Activated CD4-positive, alpha-beta T cell treated with anti-CD3 and anti-CD28 coated beads, Interleukin-2, amount 10 ng/mL, durations not matched to agents 7 days and 5 days (primary cell): ENCODE measurements at regions not wholly inside any gene's neighbourhood (a gene's known extent, or its start where the extent isn't known, plus 50 kb on each side); places are given as distances from the start of the nearest gene placed in this dataset.
"Not testable (repeated sequence)": the region's sequence is repeated elsewhere in the genome, so short reads cannot be mapped to it uniquely, and the experiment has no call there.

Experiments
- CTCF ChIA-PET: fragments of 350-600 bp; sonication (Branson Sonifier 250); formaldehyde crosslinking; loops from one replicate; lab custom pipeline; 2021; ENCODE audit warnings: antibody characterized with exemption; lab: Charles Lee
- POLR2A ChIA-PET: fragments of 350-600 bp; sonication (Branson Sonifier 250); formaldehyde crosslinking; loops from one replicate; lab custom pipeline; 2021; ENCODE audit warnings: antibody characterized with exemption; lab: Charles Lee
- DNase-seq: peaks from one replicate; pipeline ENCODE4 v3.0.0-alpha.2; 2020
- H3K27ac Mint-ChIP-seq: one replicate; pipeline ENCODE4 v1.8.0; 2021; ENCODE audit warnings: mild to moderate bottlenecking, moderate library complexity, mixed read lengths
- H3K27me3 Mint-ChIP-seq: one replicate; pipeline ENCODE4 v1.8.0; 2021; ENCODE audit warnings: mixed read lengths
- H3K36me3 Mint-ChIP-seq: one replicate; pipeline ENCODE4 v1.8.0; 2021; ENCODE audit warnings: low read depth, mixed read lengths
- H3K4me1 Mint-ChIP-seq: one replicate; pipeline ENCODE4 v1.8.0; 2021; ENCODE audit warnings: mixed read lengths
- H3K4me3 Mint-ChIP-seq: one replicate; pipeline ENCODE4 v1.8.0; 2021; ENCODE audit warnings: mild to moderate bottlenecking, moderate library complexity, mixed read lengths
- H3K9me3 Mint-ChIP-seq: one replicate; pipeline ENCODE4 v1.8.0; 2021; ENCODE audit warnings: mixed read lengths

GRCh38 chr3:152891678-152892077 lies 56.7 kb downstream of the P2RY1 start:
- Mint-ChIP-seq H3K9me3 (no peaks in the 10 kb centered on the region), H3K4me1 (no peaks in the 10 kb centered on the region), H3K4me3 (no peak overlapping the region), H3K27ac (no peak overlapping the region), H3K27me3 (no peaks in the 10 kb centered on the region), H3K36me3 (no peaks in the 10 kb centered on the region)
- POLR2A ChIA-PET: no interaction called here
- no peak for DNase-seq
- CTCF ChIA-PET: no interaction called here

- no peaks in the 10 kb centered on the region for H3K9me3 Mint-ChIP-seq
- H3K27ac Mint-ChIP-seq: no peak overlapping the region
- ChIA-PET CTCF (no interaction called here), POLR2A (no interaction called here)
- no peaks in the 10 kb centered on the region for H3K27me3 Mint-ChIP-seq
- no peak for DNase-seq
- no peak overlapping the region for H3K4me3 Mint-ChIP-seq
- no peaks in the 10 kb centered on the region for H3K36me3 Mint-ChIP-seq
- no peaks in the 10 kb centered on the region for H3K4me1 Mint-ChIP-seq
These were observed 57.5 kb downstream of the P2RY1 start for GRCh38 chr3:152892446-152892845.

GRCh38 chr3:152893647-152894046 lies 58.7 kb downstream of the P2RY1 start:
- ChIA-PET CTCF (no interaction called here), POLR2A (no interaction called here)
- no peaks in the 10 kb centered on the region for H3K4me1 Mint-ChIP-seq
- no peaks in the 10 kb centered on the region for H3K36me3 Mint-ChIP-seq
- H3K27ac Mint-ChIP-seq: no peak overlapping the region
- no peaks in the 10 kb centered on the region for H3K9me3 Mint-ChIP-seq
- DNase-seq: no peak
- no peaks in the 10 kb centered on the region for H3K27me3 Mint-ChIP-seq
- H3K4me3 Mint-ChIP-seq: no peak overlapping the region

DNA sequence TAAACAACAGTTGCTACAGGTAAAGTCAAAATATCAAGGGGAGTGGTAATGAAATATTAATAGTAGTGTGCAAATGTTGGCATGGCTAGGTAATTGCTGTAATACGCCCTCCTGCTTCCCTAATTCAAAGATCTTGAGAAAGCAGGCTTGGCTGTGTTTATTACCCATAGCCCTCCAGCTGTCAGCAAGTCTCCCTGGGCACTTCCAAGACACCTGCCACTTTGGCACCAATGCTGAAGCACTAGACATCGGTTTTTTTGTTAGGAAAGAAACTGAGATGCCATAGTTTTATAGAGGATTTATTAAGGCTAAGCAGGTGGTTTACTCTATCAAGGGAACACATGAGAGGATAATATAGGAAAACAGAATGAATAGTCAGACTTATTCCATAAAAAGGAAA lies 64.4 kb downstream of the P2RY1 start:
- no peak overlapping the region for H3K4me3 Mint-ChIP-seq
- no peaks in the 10 kb centered on the region for H3K9me3 Mint-ChIP-seq
- no peaks in the 10 kb centered on the region for H3K4me1 Mint-ChIP-seq
- H3K36me3 Mint-ChIP-seq: no peaks in the 10 kb centered on the region
- no peak overlapping the region for H3K27ac Mint-ChIP-seq
- ChIA-PET POLR2A (no interaction called here), CTCF (no interaction called here)
- H3K27me3 Mint-ChIP-seq: no peaks in the 10 kb centered on the region
- DNase-seq: no peak

DNA sequence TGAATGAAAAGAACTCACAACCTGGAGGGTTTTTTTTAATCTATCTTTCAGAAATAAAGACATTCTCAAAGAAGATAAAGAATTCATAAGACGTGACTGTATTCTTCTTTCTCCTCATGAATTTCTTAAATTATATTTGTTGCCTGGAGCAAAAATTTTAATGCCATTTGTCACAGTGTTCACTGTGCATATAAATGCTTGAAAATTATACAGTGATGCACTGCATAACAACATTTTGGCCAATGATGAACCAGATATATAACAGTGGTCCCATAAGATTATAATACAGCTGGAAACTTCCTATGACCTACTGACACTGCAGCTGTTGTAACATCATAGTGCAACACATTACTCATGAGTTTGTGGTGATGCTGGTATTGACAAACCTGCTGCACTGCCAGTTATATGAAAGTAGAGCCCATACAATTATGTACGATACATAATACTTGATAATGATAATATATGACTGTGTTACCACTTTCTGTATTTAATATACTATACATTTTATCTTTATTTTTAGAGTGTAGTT lies 67.3 kb downstream of the P2RY1 start:
- Mint-ChIP-seq H3K27ac (no peak overlapping the region), H3K36me3 (no peaks in the 10 kb centered on the region), H3K27me3 (no peaks in the 10 kb centered on the region), H3K4me1 (no peaks in the 10 kb centered on the region), H3K4me3 (no peak overlapping the region), H3K9me3 (no peaks in the 10 kb centered on the region)
- ChIA-PET CTCF (no interaction called here), POLR2A (no interaction called here)
- no peak for DNase-seq

- DNase-seq: no peak
- CTCF ChIA-PET: no interaction called here
- Mint-ChIP-seq H3K27ac (no peak overlapping the region), H3K4me3 (no peak overlapping the region), H3K9me3 (no peaks in the 10 kb centered on the region), H3K4me1 (no peaks in the 10 kb centered on the region), H3K36me3 (no peaks in the 10 kb centered on the region), H3K27me3 (no peaks in the 10 kb centered on the region)
- POLR2A ChIA-PET: no interaction called here
These were observed 70.7 kb downstream of the P2RY1 start for GRCh38 chr3:152905631-152906030.

DNA sequence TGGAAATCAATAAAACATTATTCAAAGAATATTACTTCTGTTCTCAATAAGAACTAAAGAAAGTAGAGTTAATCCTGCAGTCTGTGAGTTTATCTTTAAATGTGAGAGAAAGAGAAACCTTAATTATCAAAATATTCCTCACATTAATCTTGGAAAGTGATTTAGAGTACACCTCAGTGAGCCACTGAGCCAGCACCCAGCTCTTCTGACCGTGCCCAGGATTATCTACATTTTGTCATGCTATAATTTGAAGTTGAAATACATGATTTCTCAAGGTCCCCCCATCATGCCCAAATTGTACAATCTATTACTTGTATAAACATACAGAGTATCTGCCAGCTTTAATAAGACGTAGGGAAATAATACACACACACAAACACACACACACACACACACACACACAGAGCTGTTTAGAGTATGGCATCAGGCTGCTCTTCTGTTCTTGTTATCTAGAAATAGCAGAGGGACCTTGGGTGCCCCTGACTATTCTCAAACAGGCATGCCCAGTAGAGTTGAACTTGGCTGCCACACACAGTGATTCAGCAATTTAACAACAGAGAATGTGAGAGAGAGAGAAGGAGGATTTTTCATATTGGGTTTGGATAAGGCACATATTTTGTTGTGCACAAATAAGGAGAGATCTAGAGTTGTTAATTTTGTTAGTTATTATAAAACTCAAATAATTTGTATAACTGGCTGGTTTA lies 74.4 kb downstream of the P2RY1 start:
- ChIA-PET POLR2A (no interaction called here), CTCF (no interaction called here)
- no peak overlapping the region for H3K27ac Mint-ChIP-seq
- H3K4me1 Mint-ChIP-seq: no peaks in the 10 kb centered on the region
- H3K36me3 Mint-ChIP-seq: no peaks in the 10 kb centered on the region
- H3K4me3 Mint-ChIP-seq: no peak overlapping the region
- no peaks in the 10 kb centered on the region for H3K27me3 Mint-ChIP-seq
- no peaks in the 10 kb centered on the region for H3K9me3 Mint-ChIP-seq
- no peak for DNase-seq

DNA sequence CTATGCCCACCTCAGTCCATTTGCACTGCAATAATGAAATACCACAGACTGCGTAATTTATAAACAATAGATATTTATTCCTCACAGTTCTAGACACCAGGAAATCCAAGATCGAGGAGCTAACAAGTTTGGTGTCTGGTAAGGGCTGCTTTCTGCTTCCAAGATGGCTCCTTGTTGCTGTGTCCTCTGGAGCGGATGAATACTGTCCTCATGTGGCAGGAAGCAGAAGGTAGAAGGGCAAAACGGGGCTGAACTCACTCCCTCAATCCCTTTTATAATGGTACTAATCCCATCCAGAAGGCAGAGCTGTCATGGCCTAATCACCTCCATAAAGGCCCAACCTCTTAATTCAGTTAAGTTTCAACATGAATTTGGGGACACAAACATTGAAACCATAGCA lies 75.3 kb downstream of the P2RY1 start:
- H3K27ac Mint-ChIP-seq: no peak overlapping the region
- no peaks in the 10 kb centered on the region for H3K27me3 Mint-ChIP-seq
- ChIA-PET POLR2A (no interaction called here), CTCF (interaction anchor here (0.8 kb wide), 1 partner anchor 19 kb away, joined by 3 read pairs; no protein-coding TSS in a partner anchor)
- no peaks in the 10 kb centered on the region for H3K9me3 Mint-ChIP-seq
- H3K4me3 Mint-ChIP-seq: no peak overlapping the region
- H3K4me1 Mint-ChIP-seq: no peaks in the 10 kb centered on the region
- DNase-seq: no peak
- H3K36me3 Mint-ChIP-seq: no peaks in the 10 kb centered on the region

- POLR2A ChIA-PET: no interaction called here
- H3K4me1 Mint-ChIP-seq: no peaks in the 10 kb centered on the region
- H3K4me3 Mint-ChIP-seq: no peak overlapping the region
- H3K9me3 Mint-ChIP-seq: no peaks in the 10 kb centered on the region
- no peak for DNase-seq
- no peak overlapping the region for H3K27ac Mint-ChIP-seq
- CTCF ChIA-PET: no interaction called here
- no peaks in the 10 kb centered on the region for H3K36me3 Mint-ChIP-seq
- H3K27me3 Mint-ChIP-seq: no peaks in the 10 kb centered on the region
These were observed 76.0 kb downstream of the P2RY1 start for GRCh38 chr3:152910966-152911365.

DNA sequence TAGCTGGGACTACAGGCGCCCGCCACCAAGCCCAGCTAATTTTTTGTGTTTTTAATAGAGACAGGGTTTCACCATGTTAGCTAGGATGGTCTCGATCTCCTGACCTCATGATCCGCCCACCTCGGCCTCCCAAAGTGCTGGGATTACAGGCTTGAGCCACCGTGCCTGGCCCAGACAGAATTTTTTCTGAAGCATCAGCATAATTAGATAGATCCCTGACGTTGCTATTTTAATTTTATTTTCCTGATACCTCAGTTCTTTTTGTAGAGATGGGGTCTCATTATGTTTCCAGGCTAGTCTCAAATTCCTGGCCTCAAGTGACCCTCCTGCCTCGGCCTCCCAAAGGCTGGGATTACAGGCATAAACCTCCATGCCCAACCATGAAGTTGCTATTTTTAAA lies 79.8 kb downstream of the P2RY1 start:
- POLR2A ChIA-PET: not testable (repeated sequence)
- CTCF ChIA-PET: interaction anchor here (0.9 kb wide), 1 partner anchor 11 kb away, joined by 3 read pairs; no protein-coding TSS in a partner anchor

GRCh38 chr3:152915695-152916094 lies 80.8 kb downstream of the P2RY1 start:
- Mint-ChIP-seq H3K27ac (no peak overlapping the region), H3K4me3 (no peak overlapping the region), H3K4me1 (no peaks in the 10 kb centered on the region), H3K27me3 (no peaks in the 10 kb centered on the region), H3K36me3 (no peaks in the 10 kb centered on the region), H3K9me3 (no peaks in the 10 kb centered on the region)
- ChIA-PET CTCF (no interaction called here), POLR2A (no interaction called here)
- DNase-seq: no peak

More for the DNA sequence above, 79.8 kb downstream of the P2RY1 start:
- H3K4me3 Mint-ChIP-seq, H3K27ac Mint-ChIP-seq, DNase-seq, H3K4me1 Mint-ChIP-seq, H3K36me3 Mint-ChIP-seq, H3K9me3 Mint-ChIP-seq, H3K27me3 Mint-ChIP-seq: not testable (repeated sequence)

DNA sequence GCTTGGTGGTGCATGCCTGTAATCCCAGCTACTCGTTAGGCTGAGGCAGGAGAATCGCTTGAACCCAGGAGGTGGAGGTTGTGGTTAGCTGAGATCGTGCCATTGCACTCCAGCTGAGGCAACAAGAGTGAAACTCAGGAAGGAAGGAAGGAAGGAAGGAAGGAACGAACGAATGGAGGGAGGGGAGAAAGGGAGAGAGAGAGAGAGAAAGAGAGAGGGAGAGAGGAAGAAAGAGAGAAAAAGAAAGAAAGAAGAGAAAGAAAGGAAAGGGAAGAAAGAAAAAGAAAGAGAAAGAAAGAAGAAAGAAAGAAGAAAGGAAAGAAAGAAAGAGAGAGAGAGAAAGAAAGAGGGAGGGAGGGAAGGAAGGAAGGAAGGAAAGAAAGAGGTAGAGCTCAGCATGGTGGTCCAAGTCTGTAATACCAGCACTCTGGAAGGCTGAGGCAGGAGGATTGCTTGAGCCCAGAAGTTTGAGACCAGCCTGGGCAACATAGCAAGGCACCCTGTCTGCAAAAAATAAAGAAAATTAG lies 81.9 kb downstream of the P2RY1 start:
- CTCF ChIA-PET: interaction anchor here (0.7 kb wide), 1 partner anchor 411 kb away, joined by 3 read pairs; no protein-coding TSS in a partner anchor
- Mint-ChIP-seq H3K36me3 (no peaks in the 10 kb centered on the region), H3K4me3 (no peak overlapping the region), H3K9me3 (no peaks in the 10 kb centered on the region), H3K27ac (no peak overlapping the region), H3K27me3 (no peaks in the 10 kb centered on the region), H3K4me1 (no peaks in the 10 kb centered on the region)
- DNase-seq: no peak
- POLR2A ChIA-PET: no interaction called here

DNA sequence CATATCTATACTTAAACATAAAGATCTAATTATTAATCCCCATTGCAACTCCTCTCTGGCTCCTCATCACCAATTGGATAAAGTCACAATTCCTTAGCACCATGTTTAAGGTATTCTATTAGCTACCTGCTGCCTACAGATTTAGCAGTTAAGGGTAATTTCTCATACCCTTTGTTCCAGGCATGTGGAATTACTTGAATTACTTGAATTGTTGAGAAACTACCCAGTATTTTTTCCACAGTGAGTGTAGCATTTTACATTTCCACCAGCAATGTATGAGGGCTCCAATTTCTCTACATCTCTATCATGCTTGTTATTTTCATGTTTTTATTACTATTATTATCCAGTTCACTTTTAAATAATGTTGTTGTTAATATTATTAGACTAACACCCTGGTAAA lies 86.4 kb downstream of the P2RY1 start:
- CTCF ChIA-PET: no interaction called here
- no peaks in the 10 kb centered on the region for H3K27me3 Mint-ChIP-seq
- H3K4me3 Mint-ChIP-seq: no peak overlapping the region
- no peak for DNase-seq
- no peaks in the 10 kb centered on the region for H3K9me3 Mint-ChIP-seq
- H3K36me3 Mint-ChIP-seq: no peaks in the 10 kb centered on the region
- no peaks in the 10 kb centered on the region for H3K4me1 Mint-ChIP-seq
- no peak overlapping the region for H3K27ac Mint-ChIP-seq
- POLR2A ChIA-PET: no interaction called here

GRCh38 chr3:152922554-152922953 lies 87.6 kb downstream of the P2RY1 start:
- ChIA-PET CTCF (no interaction called here), POLR2A (no interaction called here)
- Mint-ChIP-seq H3K4me1 (no peaks in the 10 kb centered on the region), H3K36me3 (no peaks in the 10 kb centered on the region), H3K4me3 (no peak overlapping the region), H3K27me3 (no peaks in the 10 kb centered on the region), H3K27ac (no peak overlapping the region), H3K9me3 (no peaks in the 10 kb centered on the region)
- no peak for DNase-seq
